H7 (cell line): ENCODE measurements at regions not wholly inside any gene's neighbourhood (a gene's known extent, or its start where the extent isn't known, plus 50 kb on each side); places are given as distances from the start of the nearest gene placed in this dataset.
"Not testable (repeated sequence)": the region's sequence is repeated elsewhere in the genome, so short reads cannot be mapped to it uniquely, and the experiment has no call there.

Source experiments
- DNase-seq: peaks from one replicate; pipeline ENCODE4 v3.0.0; 2012
- H3K27me3 ChIP-seq: 2 replicates; pipeline ENCODE4 v1.6.0; 2011; ENCODE audit warnings: mild to moderate bottlenecking, low read length; ENCODE audit not compliant: control insufficient read depth, insufficient read depth
- H3K36me3 ChIP-seq: replicated peaks from 2 replicates; pipeline ENCODE4 v1.5.1; 2011; ENCODE audit warnings: low read length; ENCODE audit not compliant: control insufficient read depth, insufficient read depth
- H3K4me3 ChIP-seq: 2 replicates; pipeline ENCODE4 v1.5.1; 2011; ENCODE audit warnings: low read depth, mild to moderate bottlenecking, control low read depth, low read length, moderate library complexity; ENCODE audit not compliant: insufficient read depth

DNA sequence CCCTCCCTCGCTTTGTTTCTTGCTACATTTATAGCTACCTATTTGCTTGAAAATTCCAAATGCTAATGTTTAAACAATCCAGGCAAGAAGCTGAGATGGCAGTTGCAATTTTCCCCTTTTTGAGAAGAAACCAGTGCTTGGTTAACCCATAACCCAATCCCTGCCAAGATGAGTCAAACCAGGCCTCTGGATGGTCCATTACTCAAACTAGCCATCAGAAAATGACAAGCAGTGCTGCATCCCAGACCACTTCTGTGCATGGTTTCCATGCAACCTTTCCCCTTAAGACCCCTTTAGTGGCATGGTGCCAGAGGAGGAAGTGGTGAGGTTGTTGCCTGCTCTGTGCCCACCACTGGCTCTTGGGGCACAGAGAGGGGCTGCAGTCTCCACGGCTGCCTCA, 131.2 kb upstream of the RMP24 start:
- Histone ChIP-seq H3K36me3 (no peaks in the 10 kb centered on the region), H3K27me3 (no peaks in the 10 kb centered on the region), H3K4me3 (no peak overlapping the region)
- DNase-seq = no peak

DNA sequence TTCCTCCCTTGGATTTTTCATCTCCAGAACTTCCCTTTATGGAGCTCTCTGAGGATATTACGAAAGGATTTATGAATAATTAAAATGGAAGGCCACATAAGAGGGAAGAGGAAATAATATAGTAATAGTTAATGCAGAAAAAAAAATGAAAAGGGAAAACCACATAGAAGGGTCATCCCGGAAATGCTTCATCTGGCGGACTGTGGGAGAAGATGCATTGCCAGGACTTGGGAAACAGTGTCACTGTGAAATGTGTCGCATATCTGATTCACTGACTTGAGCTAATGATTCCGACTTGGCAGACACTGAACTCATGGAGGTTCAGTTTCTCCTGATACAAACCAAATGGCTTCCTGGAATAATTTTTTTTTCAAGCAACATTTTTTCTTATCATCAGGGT, 129.9 kb upstream of the RMP24 start:
- Histone ChIP-seq H3K27me3 (no peaks in the 10 kb centered on the region), H3K4me3 (no peak overlapping the region), H3K36me3 (no peaks in the 10 kb centered on the region)
- no peak for DNase-seq

DNA sequence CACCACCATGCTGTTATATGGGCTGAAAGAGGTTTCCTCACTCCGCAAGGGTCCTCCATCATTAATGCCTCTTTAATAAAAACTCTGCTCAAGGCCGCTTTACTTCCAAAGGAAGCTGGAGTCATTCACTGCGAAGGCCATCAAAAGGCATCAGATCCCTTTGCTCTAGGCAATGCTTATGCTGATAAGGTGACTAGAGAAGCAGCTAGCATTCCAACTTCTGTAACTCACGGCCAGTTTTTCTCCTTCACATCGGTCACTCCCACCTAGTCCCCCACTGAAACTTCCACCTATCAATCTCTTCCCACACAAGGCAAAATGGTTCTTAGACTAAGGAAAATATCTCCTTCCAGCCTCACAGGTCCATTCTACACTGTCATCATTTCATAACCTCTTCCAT, 124.2 kb upstream of the RMP24 start:
- H3K36me3 ChIP-seq, DNase-seq, H3K4me3 ChIP-seq, H3K27me3 ChIP-seq: not testable (repeated sequence)

DNA sequence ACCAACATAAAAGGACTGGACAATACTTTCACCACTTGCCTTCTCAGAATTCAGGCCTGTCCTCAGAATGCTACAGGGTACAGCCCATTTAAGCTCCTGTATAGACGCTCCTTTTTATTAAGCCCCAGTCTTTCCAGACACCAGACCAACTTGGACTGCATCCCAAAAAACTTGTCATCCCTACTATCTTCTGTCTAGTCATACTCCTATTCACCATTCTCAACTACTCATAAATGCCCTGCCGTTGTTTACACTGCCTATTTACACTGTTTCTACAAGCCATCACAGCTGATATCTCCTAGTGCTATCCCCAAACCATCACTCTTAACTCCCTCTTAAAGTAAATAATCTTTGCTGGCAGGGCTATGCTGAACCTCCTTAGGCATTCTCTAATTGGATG, 123.2 kb upstream of the RMP24 start:
- not testable (repeated sequence) for H3K36me3 ChIP-seq, H3K4me3 ChIP-seq, H3K27me3 ChIP-seq, DNase-seq

DNA sequence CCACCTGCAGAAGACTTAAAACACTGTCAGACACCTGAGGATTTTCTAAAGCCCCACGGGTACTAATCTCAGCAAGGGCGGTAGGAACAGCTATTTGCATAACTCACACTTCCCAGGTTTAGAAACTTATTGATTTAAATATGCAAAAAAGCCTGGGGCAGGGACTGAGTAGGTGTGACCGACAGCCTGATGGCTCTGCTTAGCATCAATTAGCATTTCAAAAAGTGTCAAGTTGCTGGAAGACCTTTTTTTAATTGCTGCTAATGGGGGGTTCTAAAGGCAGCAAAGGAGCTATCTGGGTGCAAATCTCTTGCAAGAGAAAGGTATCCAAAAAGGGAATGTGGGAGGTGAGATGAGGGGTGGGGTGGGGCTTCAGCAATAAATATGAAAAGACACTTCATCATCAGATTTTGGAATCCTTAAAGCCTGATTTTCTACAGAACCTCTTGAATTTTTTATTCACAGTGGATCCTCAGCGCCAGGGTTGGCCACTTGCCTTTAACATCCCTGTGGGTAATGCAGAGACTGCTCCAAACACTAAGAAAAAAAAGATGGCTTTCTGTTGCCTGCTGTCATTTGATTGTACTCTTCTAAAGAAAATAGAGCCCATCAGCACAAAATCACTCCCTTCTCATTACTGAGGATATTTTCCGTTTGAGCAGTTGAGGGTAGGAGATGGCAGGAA, 121.1 kb upstream of the RMP24 start:
- no peaks in the 10 kb centered on the region for H3K36me3 ChIP-seq
- no peaks in the 10 kb centered on the region for H3K27me3 ChIP-seq
- peak; percentile 34 for DNase-seq
- H3K4me3 ChIP-seq = no peak overlapping the region

DNA sequence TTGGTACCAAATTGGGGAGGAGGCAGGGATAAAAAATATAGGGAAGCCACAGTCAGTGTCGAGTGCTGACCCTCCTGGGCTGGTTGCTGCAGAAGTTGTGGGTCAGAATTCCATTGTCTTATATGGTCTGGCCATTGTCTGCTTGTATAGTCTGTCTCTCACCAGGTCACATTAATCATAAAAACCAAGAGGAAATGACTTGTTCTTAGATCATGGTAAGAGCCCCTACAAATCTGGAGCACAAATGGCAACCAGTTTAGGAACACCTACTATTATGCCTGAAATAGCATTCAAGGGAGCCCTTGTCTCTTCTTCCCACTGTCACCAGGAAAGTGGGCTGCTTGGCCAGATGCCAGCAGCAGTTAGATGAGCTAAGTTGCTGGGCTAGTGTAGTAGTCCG, 119.7 kb upstream of the RMP24 start:
- Histone ChIP-seq H3K4me3 (no peak overlapping the region), H3K27me3 (no peaks in the 10 kb centered on the region), H3K36me3 (no peaks in the 10 kb centered on the region)
- no peak for DNase-seq

DNA sequence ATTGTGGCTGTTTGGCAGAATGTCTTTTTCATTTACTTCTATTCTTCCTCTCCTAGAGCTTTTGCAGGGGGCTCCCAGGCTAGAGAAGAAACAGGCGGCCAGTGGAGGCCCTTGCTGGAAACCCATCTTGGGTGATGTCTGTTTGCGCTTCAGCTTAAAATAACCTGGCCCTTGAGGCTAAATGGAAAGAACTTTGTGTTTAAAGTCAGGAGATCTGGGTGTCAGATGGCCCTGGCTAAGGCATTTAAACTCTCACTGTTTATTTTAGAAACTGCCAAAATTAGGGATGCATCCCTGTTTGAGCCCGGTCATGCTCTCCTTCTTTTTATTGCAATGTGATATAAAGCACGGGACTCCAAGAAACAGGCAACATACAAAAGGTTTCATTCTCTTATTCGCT, 118.4 kb upstream of the RMP24 start:
- H3K4me3 ChIP-seq = no peak overlapping the region
- H3K36me3 ChIP-seq = no peaks in the 10 kb centered on the region
- DNase-seq = no peak
- H3K27me3 ChIP-seq = no peaks in the 10 kb centered on the region

DNA sequence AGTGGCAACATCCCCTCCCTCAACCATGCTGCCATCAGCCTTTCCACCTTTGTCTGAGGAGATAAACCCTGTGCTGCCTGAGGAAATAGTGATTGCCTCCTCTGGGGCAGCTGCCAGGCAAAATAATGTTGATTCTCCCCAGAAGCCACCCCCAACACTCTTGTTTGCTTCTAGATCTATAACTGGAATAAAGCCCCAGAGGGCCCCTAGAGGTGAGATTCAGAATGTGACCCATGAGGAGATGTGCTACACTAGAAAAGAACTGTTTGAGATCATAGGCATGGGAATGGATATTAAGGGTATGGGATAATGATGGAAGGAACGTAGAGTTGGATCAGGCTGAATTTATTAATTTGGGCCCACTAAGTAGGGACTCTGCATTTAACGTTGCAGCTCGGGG, 116.3 kb upstream of the RMP24 start:
- no peaks in the 10 kb centered on the region for H3K27me3 ChIP-seq
- no peaks in the 10 kb centered on the region for H3K36me3 ChIP-seq
- no peak overlapping the region for H3K4me3 ChIP-seq
- no peak for DNase-seq

DNA sequence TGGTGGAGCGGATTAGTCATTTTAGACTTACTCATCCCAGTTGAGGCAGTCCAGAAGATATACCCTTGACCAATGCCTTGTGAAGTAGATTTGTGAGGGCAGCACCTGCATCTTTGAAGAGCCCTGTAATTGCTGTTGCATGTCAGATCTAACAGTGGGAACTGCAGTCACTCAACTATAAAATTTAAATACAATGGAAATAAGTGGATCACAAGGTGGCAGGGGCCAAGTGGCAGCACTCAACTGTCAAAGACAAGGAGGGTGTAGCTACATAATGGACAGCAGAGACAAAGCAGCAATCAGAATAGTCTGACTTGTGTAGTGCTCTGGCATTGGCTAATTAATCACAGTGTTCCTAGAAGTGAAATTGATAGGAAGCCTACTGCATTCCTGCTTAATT, 115.8 kb upstream of the RMP24 start:
- not testable (repeated sequence) for DNase-seq

DNA sequence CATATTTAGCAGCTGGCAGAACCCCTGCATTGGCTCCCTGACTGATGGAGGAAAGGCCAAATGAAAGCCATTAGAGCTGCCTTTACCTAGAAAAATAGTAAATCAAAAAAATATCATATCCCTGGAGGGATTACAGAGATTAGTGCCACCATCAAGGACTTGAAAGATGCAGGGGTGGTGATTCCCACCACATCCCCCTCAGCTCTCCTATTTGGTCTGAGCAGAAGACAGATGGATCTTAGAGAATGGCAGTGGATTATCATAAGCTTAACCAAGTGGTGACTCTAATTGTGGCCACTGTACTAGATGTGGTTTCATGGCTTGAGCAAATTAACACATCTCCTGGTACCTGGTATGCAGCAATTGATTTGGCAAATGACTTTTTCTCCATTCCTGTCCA, 114.9 kb upstream of the RMP24 start:
- H3K36me3 ChIP-seq, DNase-seq: not testable (repeated sequence)

More for the DNA sequence above, 115.8 kb upstream of the RMP24 start:
- H3K27me3 ChIP-seq, H3K4me3 ChIP-seq, H3K36me3 ChIP-seq: not testable (repeated sequence)

DNA sequence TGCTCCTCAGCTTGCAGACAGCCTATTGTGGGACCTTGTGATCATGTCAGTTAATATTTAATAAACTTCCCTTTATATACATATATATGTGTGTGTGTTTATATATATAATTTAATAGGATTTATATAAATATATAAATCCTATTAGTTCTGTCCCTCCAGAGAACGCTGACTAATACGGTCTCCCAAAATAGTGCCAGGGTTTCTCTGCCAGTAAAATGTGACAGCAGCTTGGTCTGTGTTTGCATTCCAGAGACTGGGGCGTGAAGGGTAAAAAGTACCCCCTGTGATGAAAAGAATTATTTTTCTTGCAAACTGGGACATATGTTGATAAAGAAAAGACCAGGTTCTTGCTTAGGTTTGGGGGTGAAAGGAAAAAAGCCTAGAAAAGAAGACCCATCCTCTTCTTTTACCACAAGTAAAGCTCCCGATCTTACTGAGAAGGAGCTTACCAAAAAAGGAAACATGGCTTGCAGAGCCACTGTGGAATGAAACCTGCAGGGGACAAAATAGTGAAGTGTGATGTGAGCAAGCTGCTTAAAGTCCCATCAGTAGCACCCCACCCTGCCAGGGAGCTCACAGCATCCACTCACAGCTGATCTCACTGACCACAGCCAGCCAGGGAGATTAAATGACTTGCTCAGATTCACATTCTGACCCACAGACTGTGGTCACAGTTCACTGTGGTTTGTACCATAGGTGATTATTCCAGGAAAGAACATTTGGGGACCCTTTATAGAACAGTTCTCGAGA, 110.9 kb upstream of the RMP24 start:
- H3K27me3 ChIP-seq = no peaks in the 10 kb centered on the region
- no peak for DNase-seq
- no peak overlapping the region for H3K4me3 ChIP-seq
- H3K36me3 ChIP-seq = no peaks in the 10 kb centered on the region

More for the DNA sequence above, 114.9 kb upstream of the RMP24 start:
- H3K4me3 ChIP-seq, H3K27me3 ChIP-seq: not testable (repeated sequence)

DNA sequence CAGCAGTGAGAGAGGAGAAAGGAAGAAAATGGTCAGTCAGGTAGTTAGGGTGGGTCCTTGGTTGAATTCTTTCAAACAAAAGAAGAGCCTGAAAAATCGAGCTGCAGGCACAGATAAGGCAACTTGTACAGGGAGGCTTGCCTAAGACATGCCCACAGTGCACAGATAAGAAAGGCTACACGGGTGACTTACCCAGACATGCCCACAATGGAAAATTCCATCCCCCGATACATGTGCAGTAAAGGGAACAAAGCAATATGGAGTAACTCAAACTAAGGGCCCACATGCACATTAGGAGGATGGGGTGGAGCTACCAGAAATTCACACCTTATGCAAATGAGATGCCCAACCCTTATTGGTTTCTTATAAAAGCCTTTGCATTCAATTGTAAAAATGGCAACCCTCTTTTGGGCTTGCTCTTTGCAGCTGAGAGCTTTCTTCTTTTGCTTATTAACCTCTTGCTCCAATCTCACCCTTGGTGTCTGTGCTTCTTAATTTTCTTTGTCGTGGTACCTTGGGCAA, 110.3 kb upstream of the RMP24 start:
- Histone ChIP-seq H3K4me3 (no peak overlapping the region), H3K36me3 (no peaks in the 10 kb centered on the region), H3K27me3 (no peaks in the 10 kb centered on the region)
- no peak for DNase-seq

DNA sequence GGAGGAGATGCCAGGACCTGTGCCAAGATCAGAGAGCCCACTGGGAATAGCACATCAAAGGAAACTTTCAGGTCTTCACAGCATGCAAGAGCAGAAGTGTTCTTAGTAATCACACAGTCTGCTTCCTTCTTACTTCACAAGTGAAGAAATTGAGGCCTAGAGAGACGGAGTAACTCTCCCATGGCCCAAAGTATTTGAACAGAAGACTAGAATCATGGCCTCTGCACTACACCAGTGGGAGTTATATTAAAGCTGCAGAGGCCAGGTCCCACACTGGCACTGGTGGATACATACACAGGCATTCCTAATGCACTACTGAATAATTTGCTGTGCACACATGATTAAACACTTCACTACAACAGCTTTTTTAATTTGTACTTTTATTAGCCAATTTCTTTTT, 107.6 kb upstream of the RMP24 start:
- H3K4me3 ChIP-seq = no peak overlapping the region
- no peaks in the 10 kb centered on the region for H3K36me3 ChIP-seq
- H3K27me3 ChIP-seq = no peaks in the 10 kb centered on the region
- no peak for DNase-seq

DNA sequence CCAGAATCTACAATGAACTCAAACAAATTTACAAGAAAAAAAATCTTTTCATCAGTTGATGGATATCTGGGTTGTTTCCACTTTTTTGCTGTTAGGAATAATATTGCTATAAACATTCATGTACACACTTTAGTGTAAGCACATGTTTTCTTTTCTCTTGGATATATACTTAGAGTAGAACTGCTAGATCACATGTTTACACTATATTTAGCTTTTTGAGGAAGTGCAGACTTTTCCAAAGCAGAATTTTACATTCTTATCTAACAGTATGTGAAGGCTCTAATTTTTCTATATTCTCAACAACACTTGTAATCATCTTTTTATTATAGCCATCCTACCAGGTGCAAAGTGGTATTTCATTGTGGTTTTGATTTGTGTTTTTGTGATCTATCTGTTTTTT, 103.6 kb upstream of the RMP24 start:
- Histone ChIP-seq H3K4me3 (no peak overlapping the region), H3K27me3 (no peaks in the 10 kb centered on the region), H3K36me3 (no peaks in the 10 kb centered on the region)
- DNase-seq = no peak

DNA sequence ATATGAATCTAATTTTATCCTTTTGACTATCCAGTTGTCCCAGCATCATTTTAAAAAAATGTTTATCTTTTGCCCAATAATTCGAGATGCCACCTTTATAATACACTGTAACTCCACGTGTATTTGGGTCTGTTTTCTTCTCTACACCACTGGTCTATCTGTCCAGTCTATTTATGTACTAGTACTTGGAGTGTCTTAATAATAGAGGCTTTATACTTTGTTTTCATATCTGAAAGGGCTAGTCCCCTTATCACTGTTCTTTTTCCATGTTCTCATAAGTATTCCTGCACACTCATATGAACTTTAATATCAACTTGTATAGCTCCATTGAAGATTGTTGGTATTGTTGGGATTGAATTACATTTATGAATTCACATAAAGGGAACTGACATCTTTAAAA, 101.1 kb upstream of the RMP24 start:
- no peak overlapping the region for H3K4me3 ChIP-seq
- H3K36me3 ChIP-seq = no peaks in the 10 kb centered on the region
- DNase-seq = no peak
- H3K27me3 ChIP-seq = no peaks in the 10 kb centered on the region
